ENCODE measurements at regions not wholly inside any gene's neighbourhood (a gene's known extent, or its start where the extent isn't known, plus 50 kb on each side); places are given as distances from the start of the nearest gene placed in this dataset.

DNA sequence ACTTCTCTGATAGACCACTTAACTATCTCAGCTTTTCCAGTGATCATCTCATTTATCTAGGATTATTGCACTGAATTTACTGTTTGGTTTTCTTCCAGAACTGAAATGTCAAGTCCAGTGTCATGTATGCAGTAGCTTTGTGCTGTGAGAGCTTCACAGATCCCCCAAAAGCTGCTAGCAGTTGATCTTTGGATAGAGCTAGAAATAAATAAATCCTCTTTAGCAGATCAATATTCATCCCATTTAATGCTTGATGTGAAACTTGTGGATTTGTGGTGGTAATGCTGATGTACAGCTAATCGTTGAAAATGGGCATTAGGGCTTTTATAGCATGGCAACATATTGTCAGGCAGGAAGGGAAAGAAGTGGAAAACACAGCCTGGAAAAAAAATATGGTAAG, 509.6 kb upstream of the FAM241A start:
- Histone ChIP-seq H3K9me3 (ENCODE audit: low read length) (no peaks in the 10 kb centered on the region), H3K36me3 (ENCODE audit: insufficient read depth, low read length) (no peaks in the 10 kb centered on the region), H4K20me1 (ENCODE audit: insufficient read depth, low read depth, low read length) (no peaks in the 10 kb centered on the region), H3K4me1 (ENCODE audit: low read length) (no peaks in the 10 kb centered on the region), H3K4me2 (ENCODE audit: low read depth, low read length, poor library complexity, severe bottlenecking) (no peak overlapping the region), H3K27me3 (ENCODE audit: low read length) (no peaks in the 10 kb centered on the region), H3K79me2 (ENCODE audit: low read length) (no peaks in the 10 kb centered on the region), H2AFZ (ENCODE audit: low read length) (no peak overlapping the region), H3K9ac (ENCODE audit: low read length) (no peak overlapping the region), H3K4me3 (ENCODE audit: low read length) (no peak overlapping the region), H3K27ac (ENCODE audit: low read length) (no peak overlapping the region), H3K9me2 (replicated peaks; ENCODE audit: insufficient read depth, low read length) (no peaks in the 10 kb centered on the region)
- no peak for DNase-seq

DNA sequence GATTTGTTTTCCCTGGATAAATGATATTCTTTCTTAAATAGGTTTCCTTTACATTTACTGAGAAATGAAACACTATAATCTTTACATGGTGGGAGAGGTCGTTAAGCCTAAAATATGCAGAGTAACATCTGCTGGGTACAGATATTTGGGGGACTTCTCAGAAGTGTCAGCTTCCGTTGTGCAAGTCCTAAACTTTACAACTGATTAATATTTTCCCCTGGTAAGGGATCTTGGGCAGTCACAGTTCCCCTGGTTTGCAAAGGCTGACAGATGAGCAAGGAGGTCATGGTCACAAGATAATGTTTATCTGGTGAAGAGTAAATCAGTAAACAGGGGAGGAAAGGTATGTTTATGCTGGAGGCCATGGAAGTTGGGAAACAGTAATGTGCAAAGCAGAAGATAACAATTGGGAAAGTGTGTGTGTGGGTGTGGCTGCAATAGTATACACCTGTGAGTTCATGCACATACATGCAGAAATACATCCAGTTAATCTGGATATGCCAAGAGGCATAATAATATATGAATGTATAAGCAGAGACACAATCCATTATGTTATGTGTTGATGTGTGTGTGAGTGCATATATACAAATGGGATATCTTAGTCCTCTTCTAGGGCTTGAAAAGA, 508.2 kb upstream of the FAM241A start:
- Histone ChIP-seq H3K79me2 (ENCODE audit: low read length) (no peaks in the 10 kb centered on the region), H3K9me3 (ENCODE audit: low read length) (no peaks in the 10 kb centered on the region), H3K36me3 (ENCODE audit: insufficient read depth, low read length) (no peaks in the 10 kb centered on the region), H3K27me3 (ENCODE audit: low read length) (no peaks in the 10 kb centered on the region), H3K9me2 (replicated peaks; ENCODE audit: insufficient read depth, low read length) (no peaks in the 10 kb centered on the region), H3K4me1 (ENCODE audit: low read length) (no peaks in the 10 kb centered on the region), H3K9ac (ENCODE audit: low read length) (no peak overlapping the region), H2AFZ (ENCODE audit: low read length) (no peak overlapping the region), H3K4me2 (ENCODE audit: low read depth, low read length, poor library complexity, severe bottlenecking) (no peak overlapping the region), H3K27ac (ENCODE audit: low read length) (no peak overlapping the region), H4K20me1 (ENCODE audit: insufficient read depth, low read depth, low read length) (no peaks in the 10 kb centered on the region), H3K4me3 (ENCODE audit: low read length) (no peak overlapping the region)
- DNase-seq: no peak

GRCh38 chr4:111639120-111639690, 506.0 kb upstream of the FAM241A start:
- Histone ChIP-seq H3K27ac (ENCODE audit: low read length) (no peak overlapping the region), H3K36me3 (ENCODE audit: insufficient read depth, low read length) (no peaks in the 10 kb centered on the region), H3K4me1 (ENCODE audit: low read length) (no peaks in the 10 kb centered on the region), H3K27me3 (ENCODE audit: low read length) (no peaks in the 10 kb centered on the region), H3K4me3 (ENCODE audit: low read length) (no peak overlapping the region), H3K9me3 (ENCODE audit: low read length) (no peaks in the 10 kb centered on the region), H2AFZ (ENCODE audit: low read length) (no peak overlapping the region), H3K4me2 (ENCODE audit: low read depth, low read length, poor library complexity, severe bottlenecking) (no peak overlapping the region), H3K9me2 (replicated peaks; ENCODE audit: insufficient read depth, low read length) (no peaks in the 10 kb centered on the region), H3K79me2 (ENCODE audit: low read length) (no peaks in the 10 kb centered on the region), H4K20me1 (ENCODE audit: insufficient read depth, low read depth, low read length) (no peaks in the 10 kb centered on the region), H3K9ac (ENCODE audit: low read length) (no peak overlapping the region)
- DNase-seq: no peak

DNA sequence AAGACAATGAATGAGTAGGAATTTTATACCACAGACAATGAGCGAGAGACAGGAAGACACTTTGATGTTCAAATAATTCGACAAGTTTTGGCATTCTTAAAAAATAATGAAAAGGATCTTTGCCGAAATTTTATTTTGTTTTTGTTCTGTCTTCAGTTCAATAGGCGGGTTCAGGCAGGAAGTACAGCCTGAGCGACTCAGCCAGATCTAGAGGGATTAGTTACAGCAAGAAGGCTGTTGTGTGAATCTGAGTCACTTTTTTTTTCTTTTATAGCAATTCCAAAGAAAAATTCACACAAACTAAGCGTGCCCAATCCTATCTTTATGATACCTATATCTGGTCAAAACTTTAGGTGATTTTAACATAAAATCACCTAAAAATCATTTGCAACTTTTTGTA, 505.4 kb upstream of the FAM241A start:
- Histone ChIP-seq H4K20me1 (ENCODE audit: insufficient read depth, low read depth, low read length) (no peaks in the 10 kb centered on the region), H3K4me1 (ENCODE audit: low read length) (no peaks in the 10 kb centered on the region), H3K9me3 (ENCODE audit: low read length) (no peaks in the 10 kb centered on the region), H3K36me3 (ENCODE audit: insufficient read depth, low read length) (no peaks in the 10 kb centered on the region), H3K27ac (ENCODE audit: low read length) (no peak overlapping the region), H3K27me3 (ENCODE audit: low read length) (no peaks in the 10 kb centered on the region), H3K9ac (ENCODE audit: low read length) (no peak overlapping the region), H3K9me2 (replicated peaks; ENCODE audit: insufficient read depth, low read length) (no peaks in the 10 kb centered on the region), H2AFZ (ENCODE audit: low read length) (no peak overlapping the region), H3K79me2 (ENCODE audit: low read length) (no peaks in the 10 kb centered on the region), H3K4me3 (ENCODE audit: low read length) (no peak overlapping the region), H3K4me2 (ENCODE audit: low read depth, low read length, poor library complexity, severe bottlenecking) (no peak overlapping the region)
- no peak for DNase-seq

- peak; percentile 90 for DNase-seq
- H3K27me3 ChIP-seq (ENCODE audit: low read length): no peaks in the 10 kb centered on the region
- H2AFZ ChIP-seq (ENCODE audit: low read length): no peak overlapping the region
- no peak overlapping the region for H3K4me2 ChIP-seq (ENCODE audit: low read depth, low read length, poor library complexity, severe bottlenecking)
- no peaks in the 10 kb centered on the region for H3K9me3 ChIP-seq (ENCODE audit: low read length)
- no peaks in the 10 kb centered on the region for H4K20me1 ChIP-seq (ENCODE audit: insufficient read depth, low read depth, low read length)
- H3K9me2 ChIP-seq (replicated peaks; ENCODE audit: insufficient read depth, low read length): no peaks in the 10 kb centered on the region
- no peak overlapping the region for H3K27ac ChIP-seq (ENCODE audit: low read length)
- no peaks in the 10 kb centered on the region for H3K79me2 ChIP-seq (ENCODE audit: low read length)
- H3K36me3 ChIP-seq (ENCODE audit: insufficient read depth, low read length): no peaks in the 10 kb centered on the region
- no peak overlapping the region for H3K4me3 ChIP-seq (ENCODE audit: low read length)
- no peaks in the 10 kb centered on the region for H3K4me1 ChIP-seq (ENCODE audit: low read length)
- no peak overlapping the region for H3K9ac ChIP-seq (ENCODE audit: low read length)
These were observed 503.3 kb upstream of the FAM241A start for GRCh38 chr4:111641813-111642579.

DNA sequence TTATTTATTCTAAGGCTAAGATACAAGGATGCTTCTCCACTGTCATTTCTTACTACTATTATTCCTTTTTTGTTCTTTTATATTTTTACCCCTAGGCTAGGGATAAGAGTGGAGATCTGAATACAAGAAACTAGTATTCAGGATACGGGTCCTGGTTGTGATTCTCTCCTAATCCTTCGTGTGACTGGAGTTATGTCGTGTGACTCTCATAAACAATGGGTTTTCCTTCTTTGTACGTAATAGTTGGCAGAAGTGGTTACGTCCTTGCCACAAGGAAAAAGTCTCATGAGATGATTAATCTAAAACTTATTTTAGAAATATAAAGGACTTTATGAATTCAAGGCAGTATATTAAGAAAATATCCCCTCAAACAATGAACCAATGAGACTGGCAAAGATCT, 497.2 kb upstream of the FAM241A start:
- Histone ChIP-seq H3K4me3 (ENCODE audit: low read length) (no peak overlapping the region), H3K4me2 (ENCODE audit: low read depth, low read length, poor library complexity, severe bottlenecking) (no peak overlapping the region), H3K4me1 (ENCODE audit: low read length) (no peaks in the 10 kb centered on the region), H3K27ac (ENCODE audit: low read length) (no peak overlapping the region), H3K27me3 (ENCODE audit: low read length) (0 out of 2 replicates have a peak, but pooled peaks cover 3% of the 10 kb centered on the region), H3K9me2 (replicated peaks; ENCODE audit: insufficient read depth, low read length) (no peaks in the 10 kb centered on the region), H3K9me3 (ENCODE audit: low read length) (no peaks in the 10 kb centered on the region), H3K9ac (ENCODE audit: low read length) (no peak overlapping the region), H4K20me1 (ENCODE audit: insufficient read depth, low read depth, low read length) (no peaks in the 10 kb centered on the region), H3K36me3 (ENCODE audit: insufficient read depth, low read length) (no peaks in the 10 kb centered on the region), H2AFZ (ENCODE audit: low read length) (no peak overlapping the region), H3K79me2 (ENCODE audit: low read length) (no peaks in the 10 kb centered on the region)
- no peak for DNase-seq

GRCh38 chr4:111649308-111649707, 495.9 kb upstream of the FAM241A start:
- no peak overlapping the region for H3K4me3 ChIP-seq (ENCODE audit: low read length)
- no peaks in the 10 kb centered on the region for H3K9me2 ChIP-seq (replicated peaks; ENCODE audit: insufficient read depth, low read length)
- no peaks in the 10 kb centered on the region for H3K9me3 ChIP-seq (ENCODE audit: low read length)
- no peaks in the 10 kb centered on the region for H3K79me2 ChIP-seq (ENCODE audit: low read length)
- H3K27ac ChIP-seq (ENCODE audit: low read length): no peak overlapping the region
- no peak overlapping the region for H3K4me2 ChIP-seq (ENCODE audit: low read depth, low read length, poor library complexity, severe bottlenecking)
- no peak overlapping the region for H2AFZ ChIP-seq (ENCODE audit: low read length)
- H3K4me1 ChIP-seq (ENCODE audit: low read length): no peaks in the 10 kb centered on the region
- no peaks in the 10 kb centered on the region for H3K36me3 ChIP-seq (ENCODE audit: insufficient read depth, low read length)
- H3K27me3 ChIP-seq (ENCODE audit: low read length): 0 out of 2 replicates have a peak, but pooled peaks cover 3% of the 10 kb centered on the region
- no peak overlapping the region for H3K9ac ChIP-seq (ENCODE audit: low read length)
- no peak for DNase-seq
- H4K20me1 ChIP-seq (ENCODE audit: insufficient read depth, low read depth, low read length): no peaks in the 10 kb centered on the region

GRCh38 chr4:111650146-111650545, 495.1 kb upstream of the FAM241A start:
- H3K27me3 ChIP-seq (ENCODE audit: low read length): 0 out of 2 replicates have a peak, but pooled peaks cover 3% of the 10 kb centered on the region
- no peak overlapping the region for H3K27ac ChIP-seq (ENCODE audit: low read length)
- no peak overlapping the region for H3K4me2 ChIP-seq (ENCODE audit: low read depth, low read length, poor library complexity, severe bottlenecking)
- no peaks in the 10 kb centered on the region for H3K79me2 ChIP-seq (ENCODE audit: low read length)
- DNase-seq: no peak
- H3K4me1 ChIP-seq (ENCODE audit: low read length): no peaks in the 10 kb centered on the region
- no peaks in the 10 kb centered on the region for H3K9me2 ChIP-seq (replicated peaks; ENCODE audit: insufficient read depth, low read length)
- no peaks in the 10 kb centered on the region for H3K36me3 ChIP-seq (ENCODE audit: insufficient read depth, low read length)
- H3K9me3 ChIP-seq (ENCODE audit: low read length): no peaks in the 10 kb centered on the region
- H3K9ac ChIP-seq (ENCODE audit: low read length): no peak overlapping the region
- H4K20me1 ChIP-seq (ENCODE audit: insufficient read depth, low read depth, low read length): no peaks in the 10 kb centered on the region
- no peak overlapping the region for H2AFZ ChIP-seq (ENCODE audit: low read length)
- H3K4me3 ChIP-seq (ENCODE audit: low read length): no peak overlapping the region

All from Karpas-422 (cell line).